ENCODE measurements at regions not wholly inside any gene's neighbourhood (a gene's known extent, or its start where the extent isn't known, plus 50 kb on each side); places are given as distances from the start of the nearest gene placed in this dataset.

- DNase-seq (ENCODE audit: low read depth) = no peak
- no peak for TF ChIP-seq CTCF (IDR thresholded peaks at IDR 0.05; ENCODE audit: insufficient read depth, low read length)
- no peak overlapping the region for H3K4me3 ChIP-seq (ENCODE audit: low read depth, low read length)
Observed at GRCh38 chr3:13240928-13241618, 167.8 kb upstream of the IQSEC1 start.

- no peak overlapping the region for H3K4me3 ChIP-seq (ENCODE audit: low read depth, low read length)
- no peak for TF ChIP-seq CTCF (IDR thresholded peaks at IDR 0.05; ENCODE audit: insufficient read depth, low read length)
- no peak for DNase-seq (ENCODE audit: low read depth)
Observed at GRCh38 chr3:13239467-13239760, 166.2 kb upstream of the IQSEC1 start.

- no peak for TF ChIP-seq CTCF (IDR thresholded peaks at IDR 0.05; ENCODE audit: insufficient read depth, low read length)
- no peak overlapping the region for H3K4me3 ChIP-seq (ENCODE audit: low read depth, low read length)
- no peak for DNase-seq (ENCODE audit: low read depth)
Observed at GRCh38 chr3:13238687-13239466, 165.6 kb upstream of the IQSEC1 start.

- TF ChIP-seq CTCF (IDR thresholded peaks at IDR 0.05; ENCODE audit: insufficient read depth, low read length) = no peak
Observed at GRCh38 chr3:13237776-13238490, 164.7 kb upstream of the IQSEC1 start.

GRCh38 chr3:13236557-13237173, 163.4 kb upstream of the IQSEC1 start:
- DNase-seq (ENCODE audit: low read depth) = no peak
- no peak for TF ChIP-seq CTCF (IDR thresholded peaks at IDR 0.05; ENCODE audit: insufficient read depth, low read length)
- no peak overlapping the region for H3K4me3 ChIP-seq (ENCODE audit: low read depth, low read length)

More at GRCh38 chr3:13237776-13238490, 164.7 kb upstream of the IQSEC1 start:
- H3K4me3 ChIP-seq (ENCODE audit: low read depth, low read length) = no peak overlapping the region
- no peak for DNase-seq (ENCODE audit: low read depth)

- H3K4me3 ChIP-seq (ENCODE audit: low read depth, low read length) = no peak overlapping the region
- TF ChIP-seq CTCF (IDR thresholded peaks at IDR 0.05; ENCODE audit: insufficient read depth, low read length) = no peak
Observed at GRCh38 chr3:13235897-13236296, 162.7 kb upstream of the IQSEC1 start.

More at GRCh38 chr3:13235897-13236296, 162.7 kb upstream of the IQSEC1 start:
- no peak for DNase-seq (ENCODE audit: low read depth)

Measured in fibroblast of the aortic adventitia (primary cell).